ENCODE measurements at regions not wholly inside any gene's neighbourhood (a gene's known extent, or its start where the extent isn't known, plus 50 kb on each side); places are given as distances from the start of the nearest gene placed in this dataset.

DNA sequence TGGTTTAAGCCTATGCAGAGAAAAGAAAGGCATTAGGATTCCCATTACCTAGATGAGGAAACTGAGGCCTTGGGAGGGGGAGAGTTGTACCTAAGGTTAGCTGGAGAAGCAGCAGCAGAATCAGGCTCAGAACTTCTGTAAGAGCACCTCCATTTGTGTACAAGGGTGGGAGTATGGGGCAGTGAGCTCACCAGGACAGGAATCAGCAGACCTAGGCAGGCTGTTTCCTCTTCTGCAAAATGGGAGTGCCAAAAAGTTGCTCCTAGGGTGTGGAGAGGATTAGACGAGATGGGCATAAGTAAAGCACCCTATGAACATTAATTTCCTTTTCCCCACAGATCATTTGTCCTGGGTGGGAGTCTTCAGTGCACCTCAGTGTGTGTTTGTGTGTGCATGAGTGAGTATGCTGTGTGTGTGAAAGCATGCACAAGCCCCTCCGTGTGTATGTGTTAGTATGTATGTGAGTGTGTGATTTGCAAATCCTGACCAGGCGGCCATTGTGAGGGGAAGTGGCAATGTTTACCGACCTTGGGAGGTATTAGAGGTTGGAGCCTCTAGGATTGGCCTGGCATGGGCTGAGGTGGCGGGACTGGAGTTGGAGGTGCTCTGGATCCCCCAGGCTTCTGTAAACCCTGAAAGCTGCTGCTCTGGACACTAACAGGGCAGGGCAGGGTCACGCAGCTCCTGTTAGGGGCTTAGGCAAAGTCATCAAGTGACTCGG lies 78.8 kb downstream of the VEGFA start (continued):
- TF ChIP-seq HMG20A (CRISPR knock-in tag; IDR thresholded peaks at IDR 0.05; ENCODE audit: borderline replicate concordance) (peak; percentile 89), BRCA1 (CRISPR knock-in tag; IDR thresholded peaks at IDR 0.05) (peak; percentile 74; the same call in 1 of the 2 replicates), ZNF543 (CRISPR knock-in tag; IDR thresholded peaks at IDR 0.05) (no peak), ZNF788 (CRISPR knock-in tag; IDR thresholded peaks at IDR 0.05; ENCODE audit: borderline replicate concordance) (peak; percentile 72; the same call in 1 of the 2 replicates), NFKB2 (CRISPR knock-in tag; IDR thresholded peaks at IDR 0.05; ENCODE audit: borderline replicate concordance) (0 out of 2 replicates have a peak, but pooled peaks have one; percentile 49), KLF6 (CRISPR knock-in tag; IDR thresholded peaks at IDR 0.05) (0 out of 2 replicates have a peak, but pooled peaks have one; percentile 51), ETV5 (CRISPR knock-in tag; IDR thresholded peaks at IDR 0.05; ENCODE audit: borderline replicate concordance) (peak; percentile 86), FOSL2 (CRISPR knock-in tag; IDR thresholded peaks at IDR 0.05) (peak; percentile 59), HDAC2 (CRISPR knock-in tag; IDR thresholded peaks at IDR 0.05) (peak; percentile 81; the same call in 1 of the 2 replicates), U2AF2 (IDR thresholded peaks at IDR 0.05; ENCODE audit: low read depth, low read length) (no peak), HOXD1 (CRISPR knock-in tag; IDR thresholded peaks at IDR 0.05) (peak; percentile 38; the same call in 1 of the 2 replicates), EP300 (IDR thresholded peaks at IDR 0.05; ENCODE audit: low read depth in 2 of 2, low read length in 2 of 2) (peak in 1 of 2 experiments; percentile 58; a peak in 2 of 4 replicates), EP300 (CRISPR knock-in tag; IDR thresholded peaks at IDR 0.05; ENCODE audit: borderline replicate concordance) (peak; percentile 52; the same call in 1 of the 2 replicates), ZSCAN30 (CRISPR knock-in tag; IDR thresholded peaks at IDR 0.05) (no peak), ZKSCAN5 (CRISPR knock-in tag; IDR thresholded peaks at IDR 0.05) (no peak), ZFP82 (CRISPR knock-in tag; IDR thresholded peaks at IDR 0.05; ENCODE audit: borderline replicate concordance) (no peak), MED1 (CRISPR knock-in tag; IDR thresholded peaks at IDR 0.05) (peak; percentile 79), MTF1 (CRISPR knock-in tag; IDR thresholded peaks at IDR 0.05) (no peak), HMGXB4 (CRISPR knock-in tag; IDR thresholded peaks at IDR 0.05; ENCODE audit: borderline replicate concordance in 1 of 2, low read depth in 1 of 2) (peak in 1 of 2 experiments; percentile 29; a peak in 1 of 4 replicates), NFATC3 (CRISPR knock-in tag; IDR thresholded peaks at IDR 0.05) (no peak), ZNF251 (CRISPR knock-in tag; IDR thresholded peaks at IDR 0.05) (no peak)
- TF ChIP-seq, protein P1, sequence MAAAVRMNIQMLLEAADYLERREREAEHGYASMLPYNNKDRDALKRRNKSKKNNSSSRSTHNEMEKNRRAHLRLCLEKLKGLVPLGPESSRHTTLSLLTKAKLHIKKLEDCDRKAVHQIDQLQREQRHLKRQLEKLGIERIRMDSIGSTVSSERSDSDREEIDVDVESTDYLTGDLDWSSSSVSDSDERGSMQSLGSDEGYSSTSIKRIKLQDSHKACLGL (CRISPR knock-in tag; IDR thresholded peaks at IDR 0.05), result no peak
- TF ChIP-seq, protein P2, sequence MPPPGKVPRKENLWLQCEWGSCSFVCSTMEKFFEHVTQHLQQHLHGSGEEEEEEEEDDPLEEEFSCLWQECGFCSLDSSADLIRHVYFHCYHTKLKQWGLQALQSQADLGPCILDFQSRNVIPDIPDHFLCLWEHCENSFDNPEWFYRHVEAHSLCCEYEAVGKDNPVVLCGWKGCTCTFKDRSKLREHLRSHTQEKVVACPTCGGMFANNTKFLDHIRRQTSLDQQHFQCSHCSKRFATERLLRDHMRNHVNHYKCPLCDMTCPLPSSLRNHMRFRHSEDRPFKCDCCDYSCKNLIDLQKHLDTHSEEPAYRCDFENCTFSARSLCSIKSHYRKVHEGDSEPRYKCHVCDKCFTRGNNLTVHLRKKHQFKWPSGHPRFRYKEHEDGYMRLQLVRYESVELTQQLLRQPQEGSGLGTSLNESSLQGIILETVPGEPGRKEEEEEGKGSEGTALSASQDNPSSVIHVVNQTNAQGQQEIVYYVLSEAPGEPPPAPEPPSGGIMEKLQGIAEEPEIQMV (CRISPR knock-in tag; IDR thresholded peaks at IDR 0.05; ENCODE audit: low read depth), result no peak
- TF ChIP-seq, protein P3, sequence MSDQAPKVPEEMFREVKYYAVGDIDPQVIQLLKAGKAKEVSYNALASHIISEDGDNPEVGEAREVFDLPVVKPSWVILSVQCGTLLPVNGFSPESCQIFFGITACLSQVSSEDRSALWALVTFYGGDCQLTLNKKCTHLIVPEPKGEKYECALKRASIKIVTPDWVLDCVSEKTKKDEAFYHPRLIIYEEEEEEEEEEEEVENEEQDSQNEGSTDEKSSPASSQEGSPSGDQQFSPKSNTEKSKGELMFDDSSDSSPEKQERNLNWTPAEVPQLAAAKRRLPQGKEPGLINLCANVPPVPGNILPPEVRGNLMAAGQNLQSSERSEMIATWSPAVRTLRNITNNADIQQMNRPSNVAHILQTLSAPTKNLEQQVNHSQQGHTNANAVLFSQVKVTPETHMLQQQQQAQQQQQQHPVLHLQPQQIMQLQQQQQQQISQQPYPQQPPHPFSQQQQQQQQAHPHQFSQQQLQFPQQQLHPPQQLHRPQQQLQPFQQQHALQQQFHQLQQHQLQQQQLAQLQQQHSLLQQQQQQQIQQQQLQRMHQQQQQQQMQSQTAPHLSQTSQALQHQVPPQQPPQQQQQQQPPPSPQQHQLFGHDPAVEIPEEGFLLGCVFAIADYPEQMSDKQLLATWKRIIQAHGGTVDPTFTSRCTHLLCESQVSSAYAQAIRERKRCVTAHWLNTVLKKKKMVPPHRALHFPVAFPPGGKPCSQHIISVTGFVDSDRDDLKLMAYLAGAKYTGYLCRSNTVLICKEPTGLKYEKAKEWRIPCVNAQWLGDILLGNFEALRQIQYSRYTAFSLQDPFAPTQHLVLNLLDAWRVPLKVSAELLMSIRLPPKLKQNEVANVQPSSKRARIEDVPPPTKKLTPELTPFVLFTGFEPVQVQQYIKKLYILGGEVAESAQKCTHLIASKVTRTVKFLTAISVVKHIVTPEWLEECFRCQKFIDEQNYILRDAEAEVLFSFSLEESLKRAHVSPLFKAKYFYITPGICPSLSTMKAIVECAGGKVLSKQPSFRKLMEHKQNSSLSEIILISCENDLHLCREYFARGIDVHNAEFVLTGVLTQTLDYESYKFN (CRISPR knock-in tag; conservative IDR thresholded peaks at IDR 0.05), result peak; percentile 84
